Liver (tissue), 8 donors: ENCODE measurements at regions not wholly inside any gene's neighbourhood (a gene's known extent, or its start where the extent isn't known, plus 50 kb on each side); places are given as distances from the start of the nearest gene placed in this dataset.

Source experiments
- DNase-seq: peaks from one replicate; pipeline ENCODE4 v3.0.0-alpha.2; 2017; ENCODE audit warnings: low spot score
- H3K27ac ChIP-seq, 2 donors: one replicate each; pipeline ENCODE4 v1.7.0; 2013; ENCODE audit warnings: inconsistent platforms in 2 of 2, low read length in 2 of 2, control low read depth in 1 of 2, low read depth in 1 of 2, mild to moderate bottlenecking in 1 of 2
- H3K27me3 ChIP-seq, 4 donors: one replicate each; pipeline versions ENCODE4 v1.6.1 to v1.7.0; 2013; ENCODE audit warnings: low read length in 3 of 4, inconsistent platforms in 1 of 4, mild to moderate bottlenecking in 1 of 4, moderate library complexity in 1 of 4; ENCODE audit not compliant: control insufficient read depth in 4 of 4, insufficient read depth in 4 of 4
- H3K36me3 ChIP-seq, 4 donors: one replicate each; pipeline versions ENCODE4 v1.6.1 to v1.7.0; 2013; ENCODE audit warnings: low read length in 3 of 4, mild to moderate bottlenecking in 3 of 4, low read depth in 1 of 4, moderate library complexity in 1 of 4; ENCODE audit not compliant: control insufficient read depth in 4 of 4, insufficient read depth in 3 of 4
- H3K4me1 ChIP-seq, 4 donors: one replicate each; pipeline versions ENCODE4 v1.6.1 to v1.7.0; 2013; ENCODE audit warnings: low read length in 3 of 4, mild to moderate bottlenecking in 3 of 4, moderate library complexity in 1 of 4; ENCODE audit not compliant: control insufficient read depth in 4 of 4, insufficient read depth in 4 of 4
- H3K4me3 ChIP-seq, 3 donors: one replicate each; pipeline versions ENCODE4 v1.6.1 to v1.7.0; 2013; ENCODE audit warnings: low read length in 3 of 3, control low read depth in 1 of 3, low read depth in 1 of 3, mild to moderate bottlenecking in 1 of 3
- H3K9ac ChIP-seq, 2 donors: one replicate each; pipeline ENCODE4 v1.7.0; 2013; ENCODE audit warnings: low read length in 2 of 2, mild to moderate bottlenecking in 2 of 2, moderate library complexity in 2 of 2, control low read depth in 1 of 2, low read depth in 1 of 2
- H3K9me3 ChIP-seq, 4 donors: one replicate each; pipeline versions ENCODE4 v1.6.1 to v1.7.0; 2013; ENCODE audit warnings: low read length in 3 of 4; ENCODE audit not compliant: control insufficient read depth in 4 of 4
- FOXA2 ChIP-seq: IDR thresholded peaks from 2 replicates; pipeline ENCODE4 v1.6.1; 2016; ENCODE audit warnings: antibody characterized with exemption
- GABPA ChIP-seq, 2 donors: IDR thresholded peaks in 1 of 2; conservative IDR thresholded peaks in 1 of 2; 2 replicates each; pipeline ENCODE4 v1.6.1; 2016; ENCODE audit warnings: antibody characterized with exemption in 2 of 2, mild to moderate bottlenecking in 1 of 2, moderate library complexity in 1 of 2
- HNF4A ChIP-seq, 2 donors: conservative IDR thresholded peaks; 2 replicates each; pipeline ENCODE4 v1.6.1; 2016; ENCODE audit warnings: antibody characterized with exemption in 2 of 2, mild to moderate bottlenecking in 2 of 2
- NR2F2 ChIP-seq: IDR thresholded peaks from 2 replicates; pipeline ENCODE4 v1.6.1; 2016; ENCODE audit warnings: antibody characterized with exemption
- RAD21 ChIP-seq, 2 donors: IDR thresholded peaks; 2 replicates each; pipeline ENCODE4 v1.6.1; 2016; ENCODE audit warnings: antibody characterized with exemption in 2 of 2, mild to moderate bottlenecking in 2 of 2
- RXRA ChIP-seq, 2 donors: IDR thresholded peaks; 2 replicates each; pipeline ENCODE4 v1.6.1; 2017 to 2018; ENCODE audit warnings: antibody characterized with exemption in 2 of 2, mild to moderate bottlenecking in 1 of 2
- SP1 ChIP-seq: IDR thresholded peaks from 2 replicates; pipeline ENCODE4 v1.6.1; 2018; ENCODE audit warnings: antibody characterized with exemption, mild to moderate bottlenecking
- TAF1 ChIP-seq: conservative IDR thresholded peaks from 2 replicates; pipeline ENCODE4 v1.6.1; 2016; ENCODE audit warnings: antibody characterized with exemption, mild to moderate bottlenecking
- YY1 ChIP-seq: IDR thresholded peaks from 2 replicates; pipeline ENCODE4 v1.6.1; 2016; ENCODE audit warnings: antibody characterized with exemption, mild to moderate bottlenecking
- WGBS: extraction: QIAGEN DNeasy Blood & Tissue Kit; methylation state at CpG from one replicate; pipeline ENCODE4 v1.1.7; 2013; 5-methylcytosine and 5-hydroxymethylcytosine counted together
- TF ChIP-seq, protein P1 (sequence below): IDR thresholded peaks from 2 replicates; pipeline ENCODE4 v1.6.1; 2016; ENCODE audit warnings: antibody characterized with exemption
- TF ChIP-seq, protein P2 (sequence below): IDR thresholded peaks from 2 replicates; pipeline ENCODE4 v1.6.1; 2016; ENCODE audit warnings: antibody characterized with exemption
- TF ChIP-seq, protein P3 (sequence below): IDR thresholded peaks from 2 replicates; pipeline ENCODE4 v1.6.1; 2016; ENCODE audit warnings: antibody characterized with exemption
- TF ChIP-seq, protein P4 (sequence below): IDR thresholded peaks from 2 replicates; pipeline ENCODE4 v1.6.1; 2016; ENCODE audit warnings: antibody characterized with exemption, mild to moderate bottlenecking
- TF ChIP-seq, protein P5 (sequence below): fragments of 150-350 bp; IDR thresholded peaks from 2 replicates; pipeline ENCODE4 v1.5.1; 2017; ENCODE audit warnings: improper control_type of control experiment, low read depth, low read length; ENCODE audit not compliant: missing input control
- donor health status: healthy.
- donor health status: healthy.
- donor health status: healthy.
- donor health status: healthy.
- donor health status: healthy.

DNA sequence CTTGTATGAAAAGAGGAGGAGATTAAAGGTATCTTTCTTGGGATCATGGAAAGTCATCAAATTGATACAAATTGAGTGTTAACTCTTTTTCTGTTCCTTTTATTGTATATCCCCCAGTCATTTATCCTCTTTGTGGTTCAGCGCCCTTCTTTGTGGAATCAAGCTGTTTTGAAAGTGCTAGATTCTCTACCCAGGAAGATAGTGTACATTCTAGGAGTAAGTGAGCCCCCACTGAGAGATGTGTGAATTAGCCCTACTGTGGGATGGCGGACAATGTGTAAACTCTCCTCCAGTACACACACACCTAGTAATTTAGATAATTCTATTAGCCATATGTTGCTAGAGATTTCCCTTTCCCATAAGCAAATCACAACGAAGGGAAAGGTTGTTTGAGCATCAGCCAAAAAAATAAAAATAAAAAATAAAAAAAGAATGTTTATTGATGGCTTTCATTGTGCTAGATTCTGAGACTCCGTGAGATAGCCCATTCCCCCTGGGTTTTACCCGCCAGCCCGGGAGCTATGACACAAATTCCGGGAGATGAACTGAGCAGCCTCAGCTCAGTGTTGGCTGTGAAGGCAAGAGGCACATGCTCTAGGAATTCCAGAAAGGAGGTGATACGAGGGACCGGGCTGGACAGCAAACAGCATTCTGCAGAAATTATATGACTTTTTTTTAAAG is 378.4 kb upstream of the RUNX1 start:
- TF ChIP-seq, protein P1, sequence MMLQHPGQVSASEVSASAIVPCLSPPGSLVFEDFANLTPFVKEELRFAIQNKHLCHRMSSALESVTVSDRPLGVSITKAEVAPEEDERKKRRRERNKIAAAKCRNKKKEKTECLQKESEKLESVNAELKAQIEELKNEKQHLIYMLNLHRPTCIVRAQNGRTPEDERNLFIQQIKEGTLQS = no peak
- TF ChIP-seq GABPA (IDR thresholded peaks at IDR 0.05 in 1 of 2, conservative IDR thresholded peaks at IDR 0.05 in 1 of 2) = no peak
- TF ChIP-seq, protein P2, sequence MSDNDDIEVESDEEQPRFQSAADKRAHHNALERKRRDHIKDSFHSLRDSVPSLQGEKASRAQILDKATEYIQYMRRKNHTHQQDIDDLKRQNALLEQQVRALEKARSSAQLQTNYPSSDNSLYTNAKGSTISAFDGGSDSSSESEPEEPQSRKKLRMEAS = no peak
- no peak for TF ChIP-seq RAD21 (IDR thresholded peaks at IDR 0.05)
- TF ChIP-seq, protein P3, sequence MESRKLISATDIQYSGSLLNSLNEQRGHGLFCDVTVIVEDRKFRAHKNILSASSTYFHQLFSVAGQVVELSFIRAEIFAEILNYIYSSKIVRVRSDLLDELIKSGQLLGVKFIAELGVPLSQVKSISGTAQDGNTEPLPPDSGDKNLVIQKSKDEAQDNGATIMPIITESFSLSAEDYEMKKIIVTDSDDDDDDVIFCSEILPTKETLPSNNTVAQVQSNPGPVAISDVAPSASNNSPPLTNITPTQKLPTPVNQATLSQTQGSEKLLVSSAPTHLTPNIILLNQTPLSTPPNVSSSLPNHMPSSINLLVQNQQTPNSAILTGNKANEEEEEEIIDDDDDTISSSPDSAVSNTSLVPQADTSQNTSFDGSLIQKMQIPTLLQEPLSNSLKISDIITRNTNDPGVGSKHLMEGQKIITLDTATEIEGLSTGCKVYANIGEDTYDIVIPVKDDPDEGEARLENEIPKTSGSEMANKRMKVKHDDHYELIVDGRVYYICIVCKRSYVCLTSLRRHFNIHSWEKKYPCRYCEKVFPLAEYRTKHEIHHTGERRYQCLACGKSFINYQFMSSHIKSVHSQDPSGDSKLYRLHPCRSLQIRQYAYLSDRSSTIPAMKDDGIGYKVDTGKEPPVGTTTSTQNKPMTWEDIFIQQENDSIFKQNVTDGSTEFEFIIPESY = no peak
- TF ChIP-seq SP1 = no peak
- TF ChIP-seq TAF1 = no peak
- TF ChIP-seq, protein P4, sequence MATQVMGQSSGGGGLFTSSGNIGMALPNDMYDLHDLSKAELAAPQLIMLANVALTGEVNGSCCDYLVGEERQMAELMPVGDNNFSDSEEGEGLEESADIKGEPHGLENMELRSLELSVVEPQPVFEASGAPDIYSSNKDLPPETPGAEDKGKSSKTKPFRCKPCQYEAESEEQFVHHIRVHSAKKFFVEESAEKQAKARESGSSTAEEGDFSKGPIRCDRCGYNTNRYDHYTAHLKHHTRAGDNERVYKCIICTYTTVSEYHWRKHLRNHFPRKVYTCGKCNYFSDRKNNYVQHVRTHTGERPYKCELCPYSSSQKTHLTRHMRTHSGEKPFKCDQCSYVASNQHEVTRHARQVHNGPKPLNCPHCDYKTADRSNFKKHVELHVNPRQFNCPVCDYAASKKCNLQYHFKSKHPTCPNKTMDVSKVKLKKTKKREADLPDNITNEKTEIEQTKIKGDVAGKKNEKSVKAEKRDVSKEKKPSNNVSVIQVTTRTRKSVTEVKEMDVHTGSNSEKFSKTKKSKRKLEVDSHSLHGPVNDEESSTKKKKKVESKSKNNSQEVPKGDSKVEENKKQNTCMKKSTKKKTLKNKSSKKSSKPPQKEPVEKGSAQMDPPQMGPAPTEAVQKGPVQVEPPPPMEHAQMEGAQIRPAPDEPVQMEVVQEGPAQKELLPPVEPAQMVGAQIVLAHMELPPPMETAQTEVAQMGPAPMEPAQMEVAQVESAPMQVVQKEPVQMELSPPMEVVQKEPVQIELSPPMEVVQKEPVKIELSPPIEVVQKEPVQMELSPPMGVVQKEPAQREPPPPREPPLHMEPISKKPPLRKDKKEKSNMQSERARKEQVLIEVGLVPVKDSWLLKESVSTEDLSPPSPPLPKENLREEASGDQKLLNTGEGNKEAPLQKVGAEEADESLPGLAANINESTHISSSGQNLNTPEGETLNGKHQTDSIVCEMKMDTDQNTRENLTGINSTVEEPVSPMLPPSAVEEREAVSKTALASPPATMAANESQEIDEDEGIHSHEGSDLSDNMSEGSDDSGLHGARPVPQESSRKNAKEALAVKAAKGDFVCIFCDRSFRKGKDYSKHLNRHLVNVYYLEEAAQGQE = no peak
- TF ChIP-seq RXRA (IDR thresholded peaks at IDR 0.05) = no peak
- no peak for TF ChIP-seq NR2F2
- TF ChIP-seq FOXA2 = no peak
- Histone ChIP-seq H3K27ac (no peak overlapping the region), H3K9ac (no peak overlapping the region), H3K36me3 (no peaks in the 10 kb centered on the region), H3K27me3 (peaks cover 0 to 5% (median 0%) of the 10 kb centered on the region in 4 donors), H3K4me3 (no peak overlapping the region), H3K9me3 (peaks cover 0 to 2% (median under 1%) of the 10 kb centered on the region in 4 donors), H3K4me1 (no peaks in the 10 kb centered on the region)
- WGBS = 48% methylated on average over 9 of the region's 9 CpGs
- no peak for DNase-seq

DNA sequence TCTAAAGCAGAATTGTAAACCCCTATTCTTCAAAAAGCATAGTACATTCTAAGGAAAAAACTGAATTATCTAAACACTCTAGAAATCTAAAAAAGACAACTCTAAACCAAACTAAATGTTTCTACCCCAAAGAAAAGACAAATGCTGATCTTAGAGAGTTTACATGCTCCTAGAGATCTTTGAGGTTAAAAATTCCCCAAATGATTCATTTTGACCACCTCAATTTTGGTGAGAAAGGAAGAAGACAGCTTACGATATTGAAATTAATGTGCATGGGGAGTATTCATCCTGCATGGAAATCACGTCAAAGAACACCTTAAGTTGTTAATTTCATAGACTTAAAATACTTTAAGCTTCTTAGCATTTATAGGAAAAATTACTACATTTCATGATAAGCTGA is 377.8 kb upstream of the RUNX1 start:
- TF ChIP-seq, protein P3 = no peak
- TF ChIP-seq, protein P2 = no peak
- TF ChIP-seq, protein P5, sequence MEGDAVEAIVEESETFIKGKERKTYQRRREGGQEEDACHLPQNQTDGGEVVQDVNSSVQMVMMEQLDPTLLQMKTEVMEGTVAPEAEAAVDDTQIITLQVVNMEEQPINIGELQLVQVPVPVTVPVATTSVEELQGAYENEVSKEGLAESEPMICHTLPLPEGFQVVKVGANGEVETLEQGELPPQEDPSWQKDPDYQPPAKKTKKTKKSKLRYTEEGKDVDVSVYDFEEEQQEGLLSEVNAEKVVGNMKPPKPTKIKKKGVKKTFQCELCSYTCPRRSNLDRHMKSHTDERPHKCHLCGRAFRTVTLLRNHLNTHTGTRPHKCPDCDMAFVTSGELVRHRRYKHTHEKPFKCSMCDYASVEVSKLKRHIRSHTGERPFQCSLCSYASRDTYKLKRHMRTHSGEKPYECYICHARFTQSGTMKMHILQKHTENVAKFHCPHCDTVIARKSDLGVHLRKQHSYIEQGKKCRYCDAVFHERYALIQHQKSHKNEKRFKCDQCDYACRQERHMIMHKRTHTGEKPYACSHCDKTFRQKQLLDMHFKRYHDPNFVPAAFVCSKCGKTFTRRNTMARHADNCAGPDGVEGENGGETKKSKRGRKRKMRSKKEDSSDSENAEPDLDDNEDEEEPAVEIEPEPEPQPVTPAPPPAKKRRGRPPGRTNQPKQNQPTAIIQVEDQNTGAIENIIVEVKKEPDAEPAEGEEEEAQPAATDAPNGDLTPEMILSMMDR = no peak
- no peak for TF ChIP-seq SP1
- no peak for TF ChIP-seq HNF4A (conservative IDR thresholded peaks at IDR 0.05)
- TF ChIP-seq, protein P1 = no peak
- no peak for TF ChIP-seq YY1
- TF ChIP-seq RAD21 (IDR thresholded peaks at IDR 0.05) = no peak
- TF ChIP-seq, protein P4 = no peak
- TF ChIP-seq GABPA (IDR thresholded peaks at IDR 0.05 in 1 of 2, conservative IDR thresholded peaks at IDR 0.05 in 1 of 2) = no peak
- TF ChIP-seq FOXA2 = no peak
- H3K9ac ChIP-seq = no peak overlapping the region
- peaks cover 0 to 7% (median under 1%) of the 10 kb centered on the region in 4 donors for H3K9me3 ChIP-seq
- no peak overlapping the region for H3K4me3 ChIP-seq
- no peak for DNase-seq
- H3K4me1 ChIP-seq = no peaks in the 10 kb centered on the region
- peaks cover 0 to 5% (median 0%) of the 10 kb centered on the region in 4 donors for H3K27me3 ChIP-seq
- no peak overlapping the region for H3K27ac ChIP-seq
- H3K36me3 ChIP-seq = no peaks in the 10 kb centered on the region
- WGBS = 61% methylated on average over 2 of the region's 2 CpGs
